NCI-H1105 (cell line): ENCODE measurements at regions not wholly inside any gene's neighbourhood (a gene's known extent, or its start where the extent isn't known, plus 50 kb on each side); places are given as distances from the start of the nearest gene placed in this dataset.

Experiments used
- DNase-seq: peaks from one replicate; lab custom pipeline; 2025; lab: John Stamatoyannopoulos, UW

- DNase-seq = no peak
Observed at GRCh38 chr4:137069473-137069872, 462.8 kb downstream of the PCDH18 start.

- DNase-seq = no peak
Observed at GRCh38 chr4:137067735-137068134, 464.6 kb downstream of the PCDH18 start.

- DNase-seq = no peak
Observed at GRCh38 chr4:137065311-137065710, 467.0 kb downstream of the PCDH18 start.

- DNase-seq = no peak
Observed at GRCh38 chr4:137063961-137064360, 468.3 kb downstream of the PCDH18 start.

GRCh38 chr4:137043184-137043583 lies 489.1 kb downstream of the PCDH18 start:
- DNase-seq = no peak

- no peak for DNase-seq
Observed at GRCh38 chr4:137039370-137039769, 492.9 kb downstream of the PCDH18 start.

- DNase-seq = peak; percentile 80
Observed at GRCh38 chr4:137032222-137032621, 500.1 kb downstream of the PCDH18 start.

GRCh38 chr4:137029026-137029425 lies 503.3 kb downstream of the PCDH18 start:
- DNase-seq = no peak

GRCh38 chr4:137025484-137026059 lies 506.7 kb downstream of the PCDH18 start:
- no peak for DNase-seq

GRCh38 chr4:137015426-137016409 lies 516.6 kb downstream of the PCDH18 start:
- no peak for DNase-seq

- no peak for DNase-seq
Observed at GRCh38 chr4:137000432-137000831, 531.9 kb downstream of the PCDH18 start.

GRCh38 chr4:136992032-136992431 lies 540.3 kb downstream of the PCDH18 start:
- no peak for DNase-seq

GRCh38 chr4:136985683-136986082 lies 546.6 kb downstream of the PCDH18 start:
- no peak for DNase-seq

- DNase-seq = no peak
Observed at GRCh38 chr4:136967069-136967468, 565.2 kb downstream of the PCDH18 start.

- DNase-seq = no peak
Observed at GRCh38 chr4:136965478-136965877, 566.8 kb downstream of the PCDH18 start.

- no peak for DNase-seq
Observed at GRCh38 chr4:136962868-136963267, 569.4 kb downstream of the PCDH18 start.

GRCh38 chr4:136946307-136946907 lies 585.9 kb downstream of the PCDH18 start:
- no peak for DNase-seq

GRCh38 chr4:136939781-136940180 lies 592.5 kb downstream of the PCDH18 start:
- DNase-seq = no peak

- no peak for DNase-seq
Observed at GRCh38 chr4:136935871-136936270, 596.4 kb downstream of the PCDH18 start.

- DNase-seq = no peak
Observed at GRCh38 chr4:136935305-136935704, 597.0 kb downstream of the PCDH18 start.

- no peak for DNase-seq
Observed at GRCh38 chr4:136934601-136935000, 597.7 kb downstream of the PCDH18 start.

GRCh38 chr4:136931781-136932180 lies 600.5 kb downstream of the PCDH18 start:
- DNase-seq = no peak

GRCh38 chr4:136928957-136929411 lies 603.3 kb downstream of the PCDH18 start:
- no peak for DNase-seq
